Activated CD4-positive, alpha-beta memory T cell treated with anti-CD3 and anti-CD28 coated beads for 36 hours (primary cell): ENCODE measurements at regions not wholly inside any gene's neighbourhood (a gene's known extent, or its start where the extent isn't known, plus 50 kb on each side); places are given as distances from the start of the nearest gene placed in this dataset.

Experiments used
- CTCF ChIA-PET: fragments of 350-600 bp; sonication (Branson Sonifier 250); formaldehyde crosslinking; loops from one replicate; lab custom pipeline; 2021; ENCODE audit warnings: antibody characterized with exemption, inconsistent platforms; lab: Charles Lee
- POLR2A ChIA-PET: fragments of 350-600 bp; sonication (Branson Sonifier 250); formaldehyde crosslinking; loops from one replicate; lab custom pipeline; 2021; ENCODE audit warnings: antibody characterized with exemption; lab: Charles Lee
- DNase-seq: peaks from one replicate; pipeline ENCODE4 v3.0.0-alpha.2; 2020
- H3K27ac Mint-ChIP-seq: one replicate; pipeline ENCODE4 v1.8.0; 2021; ENCODE audit warnings: mixed read lengths
- H3K27me3 Mint-ChIP-seq: one replicate; pipeline ENCODE4 v1.8.0; 2021; ENCODE audit warnings: mixed read lengths
- H3K36me3 Mint-ChIP-seq: one replicate; pipeline ENCODE4 v1.8.0; 2021; ENCODE audit warnings: mixed read lengths
- H3K4me1 Mint-ChIP-seq: one replicate; pipeline ENCODE4 v1.8.0; 2021; ENCODE audit warnings: low read depth, mixed read lengths
- H3K4me3 Mint-ChIP-seq: one replicate; pipeline ENCODE4 v1.8.0; 2021; ENCODE audit warnings: mild to moderate bottlenecking, mixed read lengths
- H3K9me3 Mint-ChIP-seq: one replicate; pipeline ENCODE4 v1.8.0; 2021; ENCODE audit warnings: mixed read lengths
- intact Hi-C: fragments of 100-400 bp; cut with micrococcal nuclease; formaldehyde crosslinking; loops from one replicate; pipeline ENCODE4 v1.15.1; 2023

DNA sequence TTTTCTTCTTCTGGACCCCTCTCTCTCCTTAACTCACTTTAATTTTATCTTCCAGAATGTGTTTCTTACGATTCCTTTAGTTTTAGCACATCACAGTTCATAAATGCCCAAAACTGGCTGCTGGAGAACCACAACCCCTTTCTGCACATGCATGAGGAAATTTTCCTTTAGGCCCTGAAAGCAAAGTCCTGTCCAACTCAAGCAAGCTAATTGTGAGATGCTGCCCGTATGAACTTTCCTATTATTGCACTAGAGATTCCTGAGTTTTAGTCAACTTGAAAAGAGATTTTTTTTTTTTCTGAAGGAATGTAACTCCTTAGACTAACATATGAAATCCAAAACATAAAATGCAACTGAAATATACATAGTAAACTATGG lies 52.1 kb upstream of the DAB2 start:
- H3K9me3 Mint-ChIP-seq = no peaks in the 10 kb centered on the region
- no peak overlapping the region for H3K4me3 Mint-ChIP-seq
- ChIA-PET CTCF (no interaction called here), POLR2A (no interaction called here)
- peaks cover 2% of the 10 kb centered on the region for H3K4me1 Mint-ChIP-seq
- H3K27ac Mint-ChIP-seq = no peak overlapping the region
- no peak for DNase-seq
- intact Hi-C loops = no loop called here
- H3K27me3 Mint-ChIP-seq = peaks cover 9% of the 10 kb centered on the region
- no peaks in the 10 kb centered on the region for H3K36me3 Mint-ChIP-seq

DNA sequence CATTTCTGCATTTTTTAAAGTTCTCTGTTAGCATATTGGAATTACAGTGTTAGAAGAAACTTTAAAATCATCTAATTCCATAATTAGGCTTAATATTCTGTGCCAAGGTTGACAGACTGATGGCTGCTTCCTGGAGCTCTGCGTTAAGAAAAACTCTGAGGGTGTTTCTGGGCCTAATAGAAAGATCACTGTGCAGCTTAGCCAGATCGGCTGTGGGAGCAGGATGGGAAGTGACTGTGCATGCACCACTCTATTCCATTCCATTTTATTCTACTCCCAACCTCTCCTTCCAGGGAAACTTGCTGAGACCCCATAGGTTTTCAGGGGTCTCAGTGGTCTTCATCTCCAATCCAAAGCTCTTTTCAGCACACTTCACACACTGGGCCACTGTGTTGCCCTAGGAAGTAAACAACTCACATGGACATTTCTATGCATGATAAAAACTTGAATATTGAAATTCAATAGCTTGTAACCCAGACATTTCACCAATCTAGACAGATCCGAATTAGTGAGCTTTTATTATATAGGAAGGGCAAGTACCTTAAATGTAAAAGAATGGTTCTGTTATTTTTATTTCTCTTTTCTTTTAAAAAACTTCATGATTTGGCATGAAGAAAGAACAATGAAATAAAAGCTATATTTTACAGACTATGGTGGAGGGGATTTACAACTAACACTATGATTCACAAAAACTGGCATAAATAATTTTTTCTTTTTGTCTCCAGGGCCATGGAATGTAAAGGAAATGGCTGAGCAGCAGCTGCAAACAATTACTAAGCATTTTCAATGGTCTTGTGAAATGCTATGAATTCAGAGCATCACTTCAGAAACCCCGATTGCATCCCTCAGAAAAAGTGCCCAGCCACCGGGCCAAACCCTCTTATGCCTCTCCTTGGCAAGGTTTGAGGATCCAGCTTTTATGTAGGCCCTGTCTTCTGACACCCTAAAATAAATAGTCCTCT lies 51.4 kb upstream of the DAB2 start:
- POLR2A ChIA-PET = no interaction called here
- CTCF ChIA-PET = no interaction called here

DNA sequence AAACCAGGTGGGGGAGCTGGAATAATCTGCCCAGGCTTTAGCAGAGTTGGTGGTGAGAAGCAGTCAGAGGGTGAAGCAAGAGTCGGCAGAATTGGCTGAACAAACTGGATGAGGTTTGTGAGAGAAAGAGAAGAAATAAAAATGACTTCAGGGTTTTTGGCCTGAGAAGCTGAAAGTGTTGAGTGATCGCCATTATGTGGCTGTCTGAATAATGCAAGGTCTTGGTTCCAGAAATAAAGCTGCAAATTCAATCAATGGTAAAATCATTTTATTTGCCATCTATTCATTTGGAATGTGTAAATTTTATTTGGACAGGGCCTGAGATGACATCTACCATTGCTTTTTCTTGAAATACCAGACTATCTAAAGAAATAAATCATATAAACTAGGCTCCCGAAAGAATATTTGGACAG lies 50.4 kb upstream of the DAB2 start:
- no peaks in the 10 kb centered on the region for H3K9me3 Mint-ChIP-seq
- peaks cover 9% of the 10 kb centered on the region for H3K27me3 Mint-ChIP-seq
- peaks cover 2% of the 10 kb centered on the region for H3K4me1 Mint-ChIP-seq
- DNase-seq = no peak
- no peaks in the 10 kb centered on the region for H3K36me3 Mint-ChIP-seq
- no peak overlapping the region for H3K27ac Mint-ChIP-seq
- no peak overlapping the region for H3K4me3 Mint-ChIP-seq
- ChIA-PET CTCF (no interaction called here), POLR2A (no interaction called here)
- intact Hi-C loops = no loop called here

More for the DNA sequence above, 51.4 kb upstream of the DAB2 start:
- Mint-ChIP-seq H3K27me3 (peaks cover 9% of the 10 kb centered on the region), H3K4me1 (peaks cover 2% of the 10 kb centered on the region), H3K27ac (no peak overlapping the region), H3K36me3 (no peaks in the 10 kb centered on the region), H3K4me3 (no peak overlapping the region), H3K9me3 (no peaks in the 10 kb centered on the region)
- no peak for DNase-seq
- intact Hi-C loops = no loop called here
